GM18517 (cell line): ENCODE measurements at regions not wholly inside any gene's neighbourhood (a gene's known extent, or its start where the extent isn't known, plus 50 kb on each side); places are given as distances from the start of the nearest gene placed in this dataset.

Experiments
- ATAC-seq: cut with Tn5 transposase; IDR thresholded peaks from one replicate; pipeline ENCODE4 v1.9.1; 2021; ENCODE audit warnings: mild to moderate bottlenecking, moderate library complexity; ENCODE audit not compliant: unreplicated experiment

- no peak for ATAC-seq
Measured at GRCh38 chr1:71191520-71191919, 110.7 kb upstream of the ZRANB2 start.

- no peak for ATAC-seq
Measured at GRCh38 chr1:71190843-71191242, 110.0 kb upstream of the ZRANB2 start.

GRCh38 chr1:71184410-71184809, 103.6 kb upstream of the ZRANB2 start:
- no peak for ATAC-seq

GRCh38 chr1:71179997-71180396, 99.2 kb upstream of the ZRANB2 start:
- ATAC-seq, result no peak

- ATAC-seq, result no peak
Measured at GRCh38 chr1:71170925-71171324, 90.1 kb upstream of the ZRANB2 start.

- ATAC-seq, result no peak
Measured at GRCh38 chr1:71167505-71167904, 86.7 kb upstream of the ZRANB2 start.

GRCh38 chr1:71166178-71167173, 85.6 kb upstream of the ZRANB2 start:
- ATAC-seq, result no peak

GRCh38 chr1:71157715-71158114, 76.9 kb upstream of the ZRANB2 start:
- no peak for ATAC-seq

GRCh38 chr1:71157151-71157550, 76.3 kb upstream of the ZRANB2 start:
- no peak for ATAC-seq

- ATAC-seq, result no peak
Measured at GRCh38 chr1:71156590-71156989, 75.8 kb upstream of the ZRANB2 start.

- ATAC-seq, result no peak
Measured at GRCh38 chr1:71154429-71154828, 73.6 kb upstream of the ZRANB2 start.

- ATAC-seq, result no peak
Measured at GRCh38 chr1:71153826-71154225, 73.0 kb upstream of the ZRANB2 start.

GRCh38 chr1:71147637-71148360, 67.0 kb upstream of the ZRANB2 start:
- no peak for ATAC-seq

- ATAC-seq, result no peak
Measured at GRCh38 chr1:71135571-71135970, 54.7 kb upstream of the ZRANB2 start.
